ENCODE measurements at regions not wholly inside any gene's neighbourhood (a gene's known extent, or its start where the extent isn't known, plus 50 kb on each side); places are given as distances from the start of the nearest gene placed in this dataset.

GRCh38 chr14:54223831-54224402 lies 172.9 kb upstream of the CDKN3 start:
- no peak for DNase-seq (ENCODE audit: low read depth)
- no peak overlapping the region for H3K4me3 ChIP-seq (ENCODE audit: control insufficient read depth, low read depth, low read length)
- no peak for TF ChIP-seq CTCF (IDR thresholded peaks at IDR 0.05; ENCODE audit: control insufficient read depth, insufficient read depth, low read depth, low read length, missing control alignments)

GRCh38 chr14:54225457-54226060 lies 171.2 kb upstream of the CDKN3 start:
- no peak overlapping the region for H3K4me3 ChIP-seq (ENCODE audit: control insufficient read depth, low read depth, low read length)
- DNase-seq (ENCODE audit: low read depth), result no peak
- no peak for TF ChIP-seq CTCF (IDR thresholded peaks at IDR 0.05; ENCODE audit: control insufficient read depth, insufficient read depth, low read depth, low read length, missing control alignments)

- no peak for TF ChIP-seq CTCF (IDR thresholded peaks at IDR 0.05; ENCODE audit: control insufficient read depth, insufficient read depth, low read depth, low read length, missing control alignments)
- DNase-seq (ENCODE audit: low read depth), result peak; percentile 40
Observed at GRCh38 chr14:54226103-54226502, 170.7 kb upstream of the CDKN3 start.

GRCh38 chr14:54226558-54226957 lies 170.2 kb upstream of the CDKN3 start:
- DNase-seq (ENCODE audit: low read depth), result no peak
- no peak for TF ChIP-seq CTCF (IDR thresholded peaks at IDR 0.05; ENCODE audit: control insufficient read depth, insufficient read depth, low read depth, low read length, missing control alignments)
- no peak overlapping the region for H3K4me3 ChIP-seq (ENCODE audit: control insufficient read depth, low read depth, low read length)

More at GRCh38 chr14:54226103-54226502, 170.7 kb upstream of the CDKN3 start:
- no peak overlapping the region for H3K4me3 ChIP-seq (ENCODE audit: control insufficient read depth, low read depth, low read length)

GRCh38 chr14:54229136-54229535 lies 167.7 kb upstream of the CDKN3 start:
- TF ChIP-seq CTCF (IDR thresholded peaks at IDR 0.05; ENCODE audit: control insufficient read depth, insufficient read depth, low read depth, low read length, missing control alignments), result no peak
- H3K4me3 ChIP-seq (ENCODE audit: control insufficient read depth, low read depth, low read length), result no peak overlapping the region
- DNase-seq (ENCODE audit: low read depth), result no peak

- no peak overlapping the region for H3K4me3 ChIP-seq (ENCODE audit: control insufficient read depth, low read depth, low read length)
- TF ChIP-seq CTCF (IDR thresholded peaks at IDR 0.05; ENCODE audit: control insufficient read depth, insufficient read depth, low read depth, low read length, missing control alignments), result no peak
- DNase-seq (ENCODE audit: low read depth), result no peak
Observed at GRCh38 chr14:54230645-54231044, 166.2 kb upstream of the CDKN3 start.

Measured in AG09309 (cell line).